Neural cell (in vitro differentiated cells): ENCODE measurements at regions not wholly inside any gene's neighbourhood (a gene's known extent, or its start where the extent isn't known, plus 50 kb on each side); places are given as distances from the start of the nearest gene placed in this dataset.

Source experiments
- EZH2 ChIP-seq: fragments of 200-600, 300-800 bp; shearing (Covaris generic), sonication (generic); IDR thresholded peaks from 2 replicates; pipeline ENCODE4 v1.6.1; 2014; ENCODE audit warnings: antibody characterized with exemption, low read length, borderline replicate concordance, mild to moderate bottlenecking; ENCODE audit not compliant: insufficient read depth, poor library complexity, severe bottlenecking
- RAD21 ChIP-seq: fragments of 450-650 bp; conservative IDR thresholded peaks from 2 replicates; pipeline ENCODE4 v1.6.1; 2014; ENCODE audit warnings: antibody characterized with exemption, mild to moderate bottlenecking, moderate library complexity

DNA sequence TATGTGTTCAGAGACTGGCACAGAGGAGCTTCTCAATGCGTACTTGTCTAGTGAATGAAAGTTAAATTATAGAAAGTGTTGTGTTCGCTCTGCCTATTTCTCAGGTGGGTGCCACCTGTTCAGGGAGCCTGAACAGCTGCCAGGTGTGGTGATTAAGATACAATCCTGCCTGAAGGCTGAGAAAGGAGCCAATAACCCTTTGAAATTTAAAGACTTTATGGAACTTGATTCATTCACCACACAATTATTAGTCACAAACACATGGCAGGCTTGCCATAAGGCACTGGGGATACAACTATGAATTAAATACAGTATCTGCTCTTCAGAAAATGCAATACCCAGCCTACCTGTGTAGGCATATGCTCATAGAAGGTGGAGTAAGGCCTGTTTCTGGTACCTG is 92.9 kb upstream of the AMOTL1 start:
- TF ChIP-seq EZH2, result no peak
- TF ChIP-seq RAD21, result no peak
